Epidermal melanocyte (primary cell): ENCODE measurements at regions not wholly inside any gene's neighbourhood (a gene's known extent, or its start where the extent isn't known, plus 50 kb on each side); places are given as distances from the start of the nearest gene placed in this dataset.

Experiments used
- DNase-seq: peaks from one replicate; pipeline ENCODE4 v3.0.0; 2011; ENCODE audit warnings: low spot score; ENCODE audit not compliant: insufficient read length

GRCh38 chr1:79592707-79593106 lies 586.2 kb upstream of the ADGRL4 start:
- no peak for DNase-seq

DNA sequence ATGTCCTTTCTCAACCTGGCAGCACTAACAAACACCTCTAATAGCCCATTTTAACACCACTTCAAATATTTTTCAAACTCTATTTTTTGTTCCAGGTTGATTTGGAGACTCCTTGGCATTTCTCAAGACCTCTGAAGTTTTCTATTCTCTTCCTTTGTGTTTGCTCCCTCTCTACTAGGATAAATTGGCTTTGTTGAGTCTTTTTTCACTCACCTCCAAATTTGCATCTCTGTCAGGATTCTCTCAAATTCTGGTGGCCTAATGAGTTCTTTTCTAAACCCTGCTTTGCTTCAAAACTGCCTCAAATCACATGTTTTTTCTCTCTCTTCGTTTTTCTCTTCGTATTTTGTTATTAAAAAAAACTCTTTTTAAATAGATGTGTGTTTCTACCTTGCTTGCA lies 582.2 kb upstream of the ADGRL4 start:
- DNase-seq: no peak

DNA sequence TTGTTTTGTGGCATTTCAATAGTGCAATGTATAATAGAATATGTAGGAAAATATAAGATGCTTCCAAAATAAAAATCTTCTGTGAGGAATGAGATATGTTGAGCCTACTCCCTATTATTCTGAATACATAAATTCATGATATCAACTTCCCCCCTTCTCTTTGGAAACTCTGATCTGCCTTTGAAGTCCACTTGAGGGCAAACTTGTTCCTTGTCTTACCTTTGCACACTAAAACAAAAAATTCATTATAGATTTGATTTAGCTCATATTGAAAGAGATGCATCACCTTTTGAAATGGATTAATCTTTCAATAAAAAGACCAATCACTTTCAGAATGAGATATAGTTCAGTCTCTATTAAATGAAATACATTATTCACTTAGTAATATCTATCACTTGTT lies 580.7 kb upstream of the ADGRL4 start:
- DNase-seq: no peak

- no peak for DNase-seq
Observed at GRCh38 chr1:79585801-79586200, 579.3 kb upstream of the ADGRL4 start.

DNA sequence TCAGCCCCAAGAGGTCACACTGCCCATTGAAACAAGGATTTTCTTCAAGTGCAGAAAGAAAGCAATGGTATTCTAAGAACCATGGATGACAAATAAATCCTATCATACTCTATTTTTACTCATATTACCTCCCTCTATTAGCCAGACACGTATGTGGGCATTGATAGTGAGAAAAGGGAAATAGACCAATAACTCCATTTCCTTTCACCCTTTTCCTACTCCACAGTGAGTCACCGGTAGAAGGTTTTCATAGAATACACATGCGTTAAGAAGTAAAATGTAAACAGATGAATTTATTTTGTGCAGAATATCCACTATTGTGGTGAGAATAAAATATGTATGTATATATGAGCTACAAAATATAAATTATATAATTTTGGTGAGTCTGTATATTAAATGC lies 568.9 kb upstream of the ADGRL4 start:
- no peak for DNase-seq

DNA sequence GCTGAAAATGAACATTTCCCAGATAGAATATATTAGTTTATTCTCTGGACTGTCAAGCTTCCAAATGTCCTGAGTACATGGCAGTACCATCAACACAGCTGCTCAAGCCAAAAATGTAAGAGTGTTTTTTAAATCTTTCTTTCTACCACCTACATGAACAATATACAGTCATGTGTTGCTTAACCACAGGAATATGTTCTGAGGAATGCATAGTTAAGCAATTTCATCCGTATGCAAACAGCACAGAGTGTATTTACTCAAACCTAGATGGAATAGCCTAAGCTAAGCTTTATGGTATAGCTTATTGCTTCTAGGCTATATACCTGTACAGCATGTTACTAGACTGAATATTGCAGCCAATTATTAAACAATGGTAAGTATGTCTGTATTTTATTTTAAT lies 561.9 kb upstream of the ADGRL4 start:
- DNase-seq: no peak

DNA sequence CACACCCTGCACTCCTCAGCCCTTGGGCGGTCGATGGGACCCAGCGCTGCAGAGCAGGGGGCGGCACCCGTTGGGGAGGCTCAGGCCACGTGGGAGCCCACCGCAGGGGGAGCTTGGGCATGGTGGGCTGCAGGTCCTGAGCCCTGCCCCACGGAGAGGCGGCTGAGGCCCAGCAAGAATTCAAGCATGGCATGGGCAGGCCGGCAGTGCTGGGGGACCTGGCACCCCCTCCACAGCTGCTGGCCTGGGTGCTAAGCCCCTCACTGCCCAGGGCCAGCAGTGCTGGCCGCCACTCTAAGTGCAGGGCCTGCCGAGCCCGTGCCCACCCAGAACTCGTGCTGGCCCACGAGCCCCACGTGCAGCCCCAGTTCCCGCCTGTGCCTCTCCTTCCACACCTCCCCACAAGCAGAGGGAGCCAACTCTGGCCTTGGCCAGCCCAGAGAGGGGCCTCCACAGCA lies 555.0 kb upstream of the ADGRL4 start:
- DNase-seq: no peak

GRCh38 chr1:79556189-79556588 lies 549.7 kb upstream of the ADGRL4 start:
- no peak for DNase-seq

DNA sequence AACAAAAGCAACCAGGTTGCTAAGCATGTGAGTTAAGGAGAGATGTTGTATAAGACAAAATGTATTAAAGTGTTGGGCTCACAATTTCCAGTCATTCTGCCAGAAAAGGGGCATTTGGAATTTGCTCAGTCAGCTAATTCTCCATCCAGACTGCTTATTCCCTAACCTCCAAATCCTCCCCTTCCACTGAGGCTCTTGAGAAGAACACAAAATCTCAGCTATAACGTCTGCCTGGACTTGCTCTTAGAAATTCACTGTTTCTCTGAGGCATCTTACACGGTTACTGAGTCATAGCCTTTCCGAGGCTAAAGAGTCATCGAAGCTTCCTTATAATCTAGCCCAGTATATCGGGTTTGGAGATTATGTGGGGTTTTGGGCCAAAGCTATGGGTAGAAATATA lies 548.2 kb upstream of the ADGRL4 start:
- DNase-seq: no peak

- no peak for DNase-seq
Observed at GRCh38 chr1:79551321-79551720, 544.8 kb upstream of the ADGRL4 start.

GRCh38 chr1:79550402-79550801 lies 543.9 kb upstream of the ADGRL4 start:
- no peak for DNase-seq

GRCh38 chr1:79549201-79549600 lies 542.7 kb upstream of the ADGRL4 start:
- DNase-seq: no peak

- no peak for DNase-seq
Observed at GRCh38 chr1:79547514-79547913, 541.0 kb upstream of the ADGRL4 start.

DNA sequence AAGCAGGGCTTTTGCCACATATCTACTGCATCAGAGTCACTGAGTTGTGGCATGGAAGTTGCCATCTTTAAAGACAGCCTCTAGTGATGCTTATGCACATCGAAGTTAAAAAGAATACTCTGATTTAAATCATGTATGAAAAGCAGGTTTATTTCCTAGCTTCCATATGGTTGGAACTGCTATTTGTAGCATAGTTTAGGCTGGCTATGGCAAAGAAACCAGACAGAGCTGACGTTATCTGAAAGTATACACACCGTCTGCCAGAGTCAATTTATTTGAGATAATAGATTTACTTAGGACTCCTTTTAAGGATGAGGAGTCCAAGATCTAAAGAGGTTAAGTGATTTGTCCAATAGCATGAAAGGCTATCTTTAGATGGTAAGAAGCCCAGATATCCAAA lies 536.9 kb upstream of the ADGRL4 start:
- no peak for DNase-seq

DNA sequence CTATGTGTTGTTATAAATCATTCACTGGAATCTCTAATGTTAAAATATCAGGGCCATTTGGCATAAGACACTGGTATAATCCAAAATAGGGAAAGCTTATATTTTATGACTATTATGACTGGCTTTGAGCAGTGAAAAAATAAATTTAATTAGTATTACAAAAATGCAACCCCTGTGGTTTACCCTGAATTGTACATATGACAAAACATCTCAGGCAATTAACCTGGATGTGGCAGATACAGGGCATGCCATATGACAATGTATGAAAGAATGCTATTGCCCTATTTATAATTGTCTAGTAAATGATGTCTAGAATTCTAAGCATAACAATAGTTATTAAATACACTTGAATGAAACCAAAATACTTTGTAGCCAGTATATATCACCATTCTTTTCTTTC lies 532.5 kb upstream of the ADGRL4 start:
- no peak for DNase-seq

DNA sequence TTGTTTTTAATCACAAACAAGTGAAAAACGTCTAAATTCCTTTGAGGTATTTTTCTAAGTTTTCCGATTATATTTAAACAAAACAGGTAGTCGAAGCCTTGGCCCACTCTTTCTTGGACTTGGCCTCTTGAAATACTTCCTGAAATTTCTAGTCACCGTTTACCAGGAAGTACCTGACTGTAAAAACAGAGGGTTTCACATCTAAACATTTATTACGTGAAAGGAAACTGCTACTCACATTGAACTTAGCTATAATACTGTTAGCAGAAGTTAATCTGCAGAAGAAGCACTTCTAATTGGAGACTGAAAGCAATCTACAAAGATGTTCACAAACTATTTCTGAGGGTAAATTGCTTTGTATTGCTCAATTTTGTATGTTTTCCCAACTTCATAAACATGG lies 526.0 kb upstream of the ADGRL4 start:
- no peak for DNase-seq

DNA sequence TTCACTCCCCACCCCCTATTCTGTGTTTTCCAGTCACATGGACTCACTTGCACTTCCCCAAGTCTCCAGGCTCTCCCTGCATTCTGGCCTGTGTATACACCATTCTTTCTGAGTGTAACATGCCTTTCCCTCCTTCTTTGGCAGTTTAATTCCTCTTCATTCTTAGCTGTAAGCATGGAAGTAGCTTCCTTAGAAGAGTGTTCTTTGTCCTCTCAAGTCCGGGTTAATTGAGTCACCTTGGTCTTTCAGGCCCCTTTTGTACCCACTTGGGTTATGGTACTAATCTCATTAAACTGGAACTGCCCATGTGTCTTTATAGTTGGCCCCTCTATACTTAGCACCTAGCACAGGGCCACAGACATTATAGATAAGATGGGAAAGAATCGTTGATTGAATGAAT lies 525.3 kb upstream of the ADGRL4 start:
- DNase-seq: no peak

- DNase-seq: no peak
Observed at GRCh38 chr1:79530476-79530875, 523.9 kb upstream of the ADGRL4 start.

DNA sequence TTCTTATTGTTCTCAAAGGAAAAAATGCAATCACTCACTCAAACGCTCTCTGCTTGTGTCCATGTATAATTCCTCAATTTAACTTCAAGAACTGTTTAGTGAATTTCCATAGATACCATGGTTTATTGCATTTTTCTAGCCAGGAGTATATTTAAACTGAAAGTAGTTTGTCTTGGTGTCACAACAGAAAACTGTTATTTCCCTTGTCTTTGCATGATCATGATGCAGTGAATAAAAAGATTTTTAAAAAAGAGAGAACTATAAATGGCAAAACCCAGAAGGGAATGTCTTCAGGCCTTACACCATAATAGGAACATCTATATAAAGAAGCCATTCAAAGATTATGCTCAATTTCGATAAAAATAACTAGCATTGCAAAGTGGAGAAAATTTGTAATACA lies 523.5 kb upstream of the ADGRL4 start:
- no peak for DNase-seq

GRCh38 chr1:79524126-79524525 lies 517.6 kb upstream of the ADGRL4 start:
- DNase-seq: no peak

GRCh38 chr1:79519084-79519760 lies 512.7 kb upstream of the ADGRL4 start:
- DNase-seq: no peak

- no peak for DNase-seq
Observed at GRCh38 chr1:79517470-79518224, 511.1 kb upstream of the ADGRL4 start.

GRCh38 chr1:79507770-79508169 lies 501.2 kb upstream of the ADGRL4 start:
- DNase-seq: no peak
